HCT116 (cell line): ENCODE measurements at regions not wholly inside any gene's neighbourhood (a gene's known extent, or its start where the extent isn't known, plus 50 kb on each side); places are given as distances from the start of the nearest gene placed in this dataset.
A peak's percentile ranks its signal among the peaks of the same experiment; 100 is the strongest.

Experiments
- ATAC-seq: fragments of 200-7000 bp; cut with Tn5 transposase; 2 replicates; pipeline ENCODE4 v1.9.1; 2020; ENCODE audit warnings: mild to moderate bottlenecking, moderate library complexity
- BruUV-seq: library from RNA; stranded (reverse); fragments of 400-500 nt; replicated peaks from 2 replicates; lab custom pipeline; 2021; lab: Mats Ljungman, UMichigan
- CTCF ChIA-PET: fragments of 300-600 bp; sonication (Branson Sonifier 250); formaldehyde crosslinking; loops from one replicate; lab custom pipeline; 2021; ENCODE audit warnings: antibody characterized with exemption; lab: Charles Lee
- POLR2A ChIA-PET: fragments of 300-600, 350-600 bp; sonication (Branson Sonifier 250); formaldehyde crosslinking; loops from one replicate; lab custom pipeline; 2021; ENCODE audit warnings: antibody characterized with exemption; lab: Charles Lee
- RAD21 ChIA-PET, 2 experiments: fragments of 300-600 bp; sonication (Branson Sonifier 250); formaldehyde crosslinking; loops; one replicate each; lab custom pipeline; 2023; ENCODE audit warnings: low total read pairs in 2 of 2; ENCODE audit not compliant: uncharacterized antibody in 2 of 2, unreplicated experiment in 2 of 2, low non-redundant PET in 1 of 2; lab: Charles Lee
- DNase-seq: peaks from one replicate; pipeline ENCODE4 v3.0.0-alpha.2; 2010; ENCODE audit warnings: low read depth, low spot score
- H2AFZ ChIP-seq: fragments of 200-600 bp; shearing (Covaris generic), sonication (generic); 2 replicates; pipeline ENCODE4 v1.6.1; 2017; ENCODE audit warnings: low read depth, mixed run types, mixed read lengths, antibody characterized with exemption, low read length; ENCODE audit not compliant: poor library complexity, severe bottlenecking
- H3K27ac ChIP-seq: 2 replicates; pipeline ENCODE4 v1.5.1; 2012; ENCODE audit warnings: low read depth, low read length
- H3K27me3 ChIP-seq: fragments of 200-600 bp; sonication (generic); 2 replicates; pipeline ENCODE4 v1.6.1; 2016; ENCODE audit warnings: mixed run types, low read length, mixed read lengths; ENCODE audit not compliant: insufficient read depth
- H3K36me3 ChIP-seq, 2 experiments: fragments of 200-500 bp in 1 of 2; fragments of 200-600 bp in 1 of 2; sonication (Bioruptor generic) in 1 of 2; sonication (generic) in 1 of 2; 2 replicates each; pipeline versions ENCODE4 v1.5.1 to v1.6.1; 2014 to 2016; ENCODE audit warnings: low read length in 2 of 2, inconsistent platforms in 1 of 2, mixed read lengths in 1 of 2, mixed run types in 1 of 2; ENCODE audit not compliant: insufficient read depth in 2 of 2, control insufficient read depth in 1 of 2
- H3K4me1 ChIP-seq, 2 experiments: fragments of 200-600 bp in 1 of 2; sonication (generic) in 1 of 2; 2 replicates each; pipeline versions ENCODE4 v1.5.1 to v1.6.1; 2012 to 2017; ENCODE audit warnings: low read length in 2 of 2, inconsistent platforms in 1 of 2, mild to moderate bottlenecking in 1 of 2, mixed read lengths in 1 of 2, mixed run types in 1 of 2, moderate library complexity in 1 of 2; ENCODE audit not compliant: insufficient read depth in 2 of 2, control insufficient read depth in 1 of 2
- H3K4me2 ChIP-seq: fragments of 200-600 bp; sonication (generic); 2 replicates; pipeline ENCODE4 v1.6.1; 2017; ENCODE audit warnings: mixed run types, low read length, mixed read lengths
- H3K4me3 ChIP-seq, 2 experiments: fragments of 200-600 bp in 1 of 2; sonication (generic) in 1 of 2; replicated peaks in 1 of 2; 2 replicates each; pipeline ENCODE4 v1.5.1; 2011 to 2016; ENCODE audit warnings: low read length in 2 of 2, control low read depth in 1 of 2, low read depth in 1 of 2, mild to moderate bottlenecking in 1 of 2, mixed read lengths in 1 of 2, mixed run types in 1 of 2
- H3K79me2 ChIP-seq: fragments of 200-600 bp; sonication (generic); 2 replicates; pipeline ENCODE4 v1.6.1; 2017; ENCODE audit warnings: mild to moderate bottlenecking, mixed run types, low read length, moderate library complexity, mixed read lengths; ENCODE audit not compliant: insufficient read depth
- H3K9ac ChIP-seq: fragments of 200-600 bp; sonication (generic); 2 replicates; pipeline ENCODE4 v1.6.1; 2016; ENCODE audit warnings: low read length, mixed read lengths
- H3K9me2 ChIP-seq: fragments of 200-600 bp; sonication (generic), shearing (Covaris generic); 2 replicates; pipeline ENCODE4 v1.6.1; 2017; ENCODE audit warnings: mixed run types, mild to moderate bottlenecking, moderate library complexity; ENCODE audit not compliant: insufficient read depth
- H3K9me3 ChIP-seq, 2 experiments: fragments of 200-500 bp in 1 of 2; fragments of 200-600 bp in 1 of 2; sonication (Bioruptor generic) in 1 of 2; sonication (generic) in 1 of 2; 2 replicates each; pipeline ENCODE4 v1.6.1; 2014 to 2017; ENCODE audit warnings: low read length in 2 of 2, mixed read lengths in 2 of 2, inconsistent platforms in 1 of 2, low read depth in 1 of 2, mild to moderate bottlenecking in 1 of 2, mixed run types in 1 of 2, moderate library complexity in 1 of 2; ENCODE audit not compliant: control insufficient read depth in 1 of 2, insufficient read depth in 1 of 2
- H4K20me1 ChIP-seq: fragments of 200-600 bp; sonication (generic), shearing (Covaris generic); 2 replicates; pipeline ENCODE4 v1.6.1; 2017; ENCODE audit warnings: mixed run types, mild to moderate bottlenecking, moderate library complexity; ENCODE audit not compliant: insufficient read depth
- ATF3 ChIP-seq: IDR thresholded peaks from 2 replicates; pipeline ENCODE4 v1.6.1; 2012
- CBX3 ChIP-seq: IDR thresholded peaks from 2 replicates; pipeline ENCODE4 v1.6.1; 2012; ENCODE audit warnings: low read depth
- CTCF ChIP-seq, 3 experiments: fragments of 200-600 bp in 1 of 3; sonication (generic) in 1 of 3; IDR thresholded peaks in 2 of 3; conservative IDR thresholded peaks in 1 of 3; 2 replicates each; pipeline ENCODE4 v1.5.1; 2012 to 2017; ENCODE audit warnings: low read depth in 2 of 3, low read length in 2 of 3, antibody characterized with exemption in 1 of 3, borderline replicate concordance in 1 of 3, control low read depth in 1 of 3, mild to moderate bottlenecking in 1 of 3, mixed read lengths in 1 of 3, mixed run types in 1 of 3, moderate library complexity in 1 of 3; ENCODE audit not compliant: insufficient read depth in 1 of 3
- EGR1 ChIP-seq: IDR thresholded peaks from 2 replicates; pipeline ENCODE4 v1.6.1; 2012; ENCODE audit warnings: low read depth
- EZH2phosphoT487 ChIP-seq: fragments of 200-600 bp; IDR thresholded peaks from 2 replicates; pipeline ENCODE4 v1.6.1; 2018; ENCODE audit warnings: antibody characterized with exemption, borderline replicate concordance
- FOSL1 ChIP-seq: IDR thresholded peaks from 2 replicates; pipeline ENCODE4 v1.6.1; 2012; ENCODE audit warnings: low read depth
- POLR2A ChIP-seq: IDR thresholded peaks from 2 replicates; pipeline ENCODE4 v1.7.0; 2011; ENCODE audit warnings: borderline replicate concordance; ENCODE audit not compliant: insufficient read depth, insufficient read length; ENCODE audit errors: extremely low read depth
- SRF ChIP-seq: IDR thresholded peaks from 2 replicates; pipeline ENCODE4 v1.6.1; 2012; ENCODE audit warnings: low read depth
- YY1 ChIP-seq: IDR thresholded peaks from 2 replicates; pipeline ENCODE4 v1.6.1; 2011; ENCODE audit warnings: low read length, low read depth, moderate library complexity, mild to moderate bottlenecking; ENCODE audit not compliant: insufficient replicate concordance; ENCODE audit errors: extremely low read depth
- intact Hi-C: fragments of 100-400 bp; cut with micrococcal nuclease; formaldehyde crosslinking; loops from 2 replicates; pipeline ENCODE4 v1.10.0; 2022

GRCh38 chr1:209403921-209404320 is 179.6 kb upstream of the CAMK1G start (continued):
- TF ChIP-seq EZH2phosphoT487 = no peak

GRCh38 chr1:209404577-209404976 is 178.9 kb upstream of the CAMK1G start:
- H3K4me1 ChIP-seq = peaks cover 10 to 52% of the 10 kb centered on the region in 2 experiments

More at GRCh38 chr1:209404577-209404976, 178.9 kb upstream of the CAMK1G start:
- Histone ChIP-seq H3K79me2 (no peaks in the 10 kb centered on the region), H4K20me1 (no peaks in the 10 kb centered on the region), H3K9ac (no peak overlapping the region), H3K9me3 (no peaks in the 10 kb centered on the region), H3K27me3 (no peaks in the 10 kb centered on the region), H2AFZ (no peak overlapping the region), H3K4me2 (peak overlapping the region; percentile 62), H3K27ac (no peak overlapping the region), H3K4me3 (peak overlapping the region in 1 of 2 experiments; percentile 10; a peak in 1 of 4 replicates), H3K9me2 (no peaks in the 10 kb centered on the region; the same call in 1 of the 2 replicates), H3K36me3 (no peaks in the 10 kb centered on the region)
- intact Hi-C loops = no loop called here
- no peak for TF ChIP-seq ATF3
- 0 out of 2 replicates have a peak, but pooled peaks have one; percentile 0 for TF ChIP-seq FOSL1
- peak; percentile 58 for TF ChIP-seq EGR1
- no peak for TF ChIP-seq YY1
- TF ChIP-seq CBX3 = peak; percentile 24; the same call in 1 of the 2 replicates
- 0 out of 2 replicates have a peak, but pooled peaks have one; percentile 5 for TF ChIP-seq SRF
- TF ChIP-seq CTCF (IDR thresholded peaks at IDR 0.05 in 2 of 3, conservative IDR thresholded peaks at IDR 0.05 in 1 of 3; ENCODE audit: borderline replicate concordance in 1 of 3, insufficient read depth in 1 of 3, low read depth in 2 of 3, low read length in 2 of 3) = no peak
- TF ChIP-seq POLR2A = no peak
- RAD21 ChIA-PET = no interaction called here
- DNase-seq = no peak
- CTCF ChIA-PET = no interaction called here
- peak; percentile 67 for ATAC-seq
- POLR2A ChIA-PET = no interaction called here
- no TSS peak for BruUV-seq
